ENCODE measurements at regions not wholly inside any gene's neighbourhood (a gene's known extent, or its start where the extent isn't known, plus 50 kb on each side); places are given as distances from the start of the nearest gene placed in this dataset.

DNA sequence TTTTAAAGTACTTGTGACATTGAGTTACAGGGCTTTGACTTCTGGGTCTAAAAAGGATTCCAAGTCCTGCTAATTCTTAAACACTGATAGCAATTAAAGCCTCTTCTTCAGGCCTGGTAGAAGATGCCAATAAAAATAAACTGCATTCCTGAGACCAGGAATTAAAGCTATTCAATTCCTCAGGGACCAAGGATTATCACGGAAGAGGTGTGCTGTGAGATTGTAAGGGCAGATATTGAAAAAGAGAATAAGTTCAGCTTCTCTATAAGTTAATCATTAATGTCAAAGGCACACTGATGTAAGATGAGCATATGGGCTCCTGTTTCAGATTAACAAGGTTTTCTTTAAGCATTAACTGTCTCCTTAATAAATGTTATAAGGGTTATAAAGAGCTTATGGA is 611.3 kb downstream of the SI start:
- ATAC-seq = no peak
- no peaks in the 10 kb centered on the region for H3K36me3 ChIP-seq
- intact Hi-C loops (cut with DNase I) = no loop called here

DNA sequence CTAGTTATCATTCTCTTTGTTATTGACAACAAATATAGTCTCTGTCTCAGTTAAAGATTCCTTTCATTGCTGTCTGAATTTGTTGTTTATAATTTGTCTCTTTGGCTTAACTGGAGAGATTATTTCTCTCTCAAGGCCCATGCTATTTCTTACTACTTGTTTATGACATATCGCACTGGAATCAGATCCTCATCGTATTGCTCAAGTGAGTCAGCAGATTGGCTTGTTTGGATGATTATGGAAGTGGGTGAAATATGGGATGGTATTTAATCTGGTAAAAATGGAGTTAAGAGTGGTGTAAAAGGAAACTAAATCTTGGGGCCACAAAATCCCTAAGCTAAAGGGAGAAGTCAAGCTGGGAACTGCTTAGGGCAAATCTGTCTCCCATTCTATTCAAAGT is 613.1 kb downstream of the SI start:
- Histone ChIP-seq H3K4me3 (no peak overlapping the region), H3K27me3 (no peaks in the 10 kb centered on the region), H3K4me1 (no peaks in the 10 kb centered on the region), H3K27ac (no peak overlapping the region), H3K9me3 (peaks cover 0 to 15% of the 10 kb centered on the region in 2 donors), H3K36me3 (no peaks in the 10 kb centered on the region)
- no peak for TF ChIP-seq CTCF (IDR thresholded peaks at IDR 0.05)
- DNase-seq (no peak), ATAC-seq (no peak)
- intact Hi-C loops (cut with DNase I) = no loop called here

More for the DNA sequence above, 611.3 kb downstream of the SI start:
- no peaks in the 10 kb centered on the region for H3K4me1 ChIP-seq
- no peak overlapping the region for H3K27ac ChIP-seq
- no peak for TF ChIP-seq CTCF (IDR thresholded peaks at IDR 0.05)
- peaks cover 0 to 15% of the 10 kb centered on the region in 2 donors for H3K9me3 ChIP-seq
- DNase-seq = no peak
- H3K4me3 ChIP-seq = no peak overlapping the region
- no peaks in the 10 kb centered on the region for H3K27me3 ChIP-seq

- DNase-seq (no peak), ATAC-seq (no peak)
- no peak overlapping the region for H3K4me3 ChIP-seq
- H3K4me1 ChIP-seq = no peaks in the 10 kb centered on the region
- H3K27me3 ChIP-seq = no peaks in the 10 kb centered on the region
- H3K36me3 ChIP-seq = no peaks in the 10 kb centered on the region
- intact Hi-C loops (cut with DNase I) = no loop called here
- no peak for TF ChIP-seq CTCF (IDR thresholded peaks at IDR 0.05)
- H3K27ac ChIP-seq = no peak overlapping the region
- peaks cover 0 to 6% of the 10 kb centered on the region in 2 donors for H3K9me3 ChIP-seq
Observed at GRCh38 chr3:164460851-164461250, 617.4 kb downstream of the SI start.

GRCh38 chr3:164459521-164460151 is 618.7 kb downstream of the SI start:
- Histone ChIP-seq H3K27me3 (no peaks in the 10 kb centered on the region), H3K4me3 (no peak overlapping the region), H3K4me1 (no peaks in the 10 kb centered on the region), H3K36me3 (no peaks in the 10 kb centered on the region), H3K27ac (no peak overlapping the region), H3K9me3 (peaks cover 0 to 3% of the 10 kb centered on the region in 2 donors)
- TF ChIP-seq CTCF (IDR thresholded peaks at IDR 0.05) = no peak
- intact Hi-C loops (cut with DNase I) = no loop called here
- no peak for ATAC-seq
- DNase-seq = no peak

DNA sequence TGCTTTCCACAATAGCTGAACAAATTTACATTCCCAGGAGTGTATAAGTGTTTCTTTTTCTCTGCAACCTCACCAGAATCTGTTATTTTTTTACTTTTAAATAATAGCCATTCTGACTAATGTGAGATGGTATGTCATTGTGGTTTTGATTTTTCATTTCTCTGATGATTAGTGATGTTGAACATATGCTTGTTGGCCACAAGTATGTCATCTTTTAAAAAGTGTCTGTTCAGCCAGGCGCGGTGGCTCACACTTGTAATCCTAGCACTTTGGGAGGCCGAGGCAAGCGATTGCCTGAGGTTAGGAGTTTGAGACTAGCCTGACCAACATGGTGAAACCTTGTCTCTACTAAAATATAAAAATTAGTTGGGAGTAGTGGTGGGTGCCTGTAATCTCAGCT is 619.3 kb downstream of the SI start:
- no peaks in the 10 kb centered on the region for H3K9me3 ChIP-seq
- no peak overlapping the region for H3K4me3 ChIP-seq
- H3K27ac ChIP-seq = no peak overlapping the region
- no peaks in the 10 kb centered on the region for H3K27me3 ChIP-seq
- no peak for DNase-seq
- H3K36me3 ChIP-seq = no peaks in the 10 kb centered on the region
- ATAC-seq = no peak
- intact Hi-C loops (cut with DNase I) = no loop called here
- no peak for TF ChIP-seq CTCF (IDR thresholded peaks at IDR 0.05)
- H3K4me1 ChIP-seq = no peaks in the 10 kb centered on the region

All from left lung (tissue), 4 donors.